Suprapubic skin (tissue), 4 donors: ENCODE measurements at regions not wholly inside any gene's neighbourhood (a gene's known extent, or its start where the extent isn't known, plus 50 kb on each side); places are given as distances from the start of the nearest gene placed in this dataset.
A peak's percentile ranks its signal among the peaks of the same experiment; 100 is the strongest.

Experiments used
- DNase-seq, 2 donors: peaks; one replicate each; pipeline ENCODE4 v3.0.0-alpha.2; 2019; ENCODE audit warnings: low spot score in 2 of 2
- H3K27ac ChIP-seq: fragments of 200-600 bp; sonication (generic); one replicate; pipeline ENCODE4 v1.5.1; 2019
- H3K27me3 ChIP-seq: fragments of 200-600 bp; sonication (generic); one replicate; pipeline ENCODE4 v1.5.1; 2019
- H3K36me3 ChIP-seq: fragments of 200-600 bp; sonication (generic); one replicate; pipeline ENCODE4 v1.5.1; 2019
- H3K4me1 ChIP-seq: fragments of 200-600 bp; sonication (generic); one replicate; pipeline ENCODE4 v1.5.1; 2019
- H3K4me3 ChIP-seq: fragments of 200-600 bp; sonication (generic); one replicate; pipeline ENCODE4 v1.5.1; 2019; ENCODE audit warnings: mild to moderate bottlenecking
- H3K9me3 ChIP-seq: fragments of 200-600 bp; sonication (generic); one replicate; pipeline ENCODE4 v1.5.1; 2019
- EP300 ChIP-seq: sonication (generic); formaldehyde crosslinking; IDR thresholded peaks from one replicate; pipeline ENCODE4 v1.6.1; 2017; ENCODE audit warnings: antibody characterized with exemption
- POLR2A ChIP-seq, 2 donors: fragments of 450-650 bp; IDR thresholded peaks; one replicate each; pipeline ENCODE4 v1.6.1; 2017; ENCODE audit warnings: antibody characterized with exemption in 2 of 2, mild to moderate bottlenecking in 2 of 2, moderate library complexity in 2 of 2
- POLR2AphosphoS5 ChIP-seq, 3 donors: sonication (generic); formaldehyde crosslinking; IDR thresholded peaks; one replicate each; pipeline ENCODE4 v1.6.1; 2017; ENCODE audit warnings: antibody characterized with exemption in 3 of 3
- WGBS: methylation state at CpG from one replicate; pipeline ENCODE4 v1.1.5; 2018; 5-methylcytosine and 5-hydroxymethylcytosine counted together
- TF ChIP-seq, protein P1 (sequence below), 2 donors: fragments of 200-600 bp in 1 of 2; fragments of 450-650 bp in 1 of 2; sonication (generic) in 1 of 2; IDR thresholded peaks; one replicate each; pipeline ENCODE4 v1.5.1; 2016 to 2019; ENCODE audit warnings: antibody characterized with exemption in 2 of 2, mild to moderate bottlenecking in 1 of 2, moderate library complexity in 1 of 2

DNA sequence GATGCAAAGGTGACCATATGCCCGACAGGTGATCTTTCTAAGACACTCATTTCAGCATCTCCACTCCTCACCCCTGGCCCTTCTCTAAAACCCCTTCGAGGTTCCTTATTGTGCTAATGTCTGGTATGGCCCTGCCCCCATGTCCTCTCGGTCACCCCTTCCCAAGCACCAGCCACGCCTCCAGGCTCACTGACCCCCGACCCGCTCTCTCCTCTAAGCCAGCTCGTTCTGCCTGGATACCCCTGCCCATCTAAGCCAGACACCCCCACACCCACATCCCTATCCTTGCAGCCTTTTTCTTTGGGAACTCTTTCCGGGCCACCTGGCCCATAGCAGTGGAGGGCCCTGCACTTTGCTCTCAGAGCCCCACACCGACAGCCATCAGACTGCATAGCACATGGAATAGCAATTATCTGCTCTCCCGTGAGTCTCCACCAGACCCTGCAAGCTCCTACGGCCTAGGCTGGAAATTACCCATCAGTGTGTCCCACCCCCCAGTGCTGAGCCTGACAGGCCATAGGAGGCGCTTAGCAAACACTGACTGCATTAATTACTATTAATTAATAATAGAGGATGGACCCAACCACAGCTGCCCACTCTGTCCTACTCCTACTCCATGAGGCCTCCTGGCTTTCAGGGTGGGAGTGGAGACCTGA is 176.7 kb downstream of the TMEM132E start:
- peaks cover 15% of the 10 kb centered on the region for H3K27me3 ChIP-seq
- no peak overlapping the region for H3K27ac ChIP-seq
- TF ChIP-seq, protein P1, sequence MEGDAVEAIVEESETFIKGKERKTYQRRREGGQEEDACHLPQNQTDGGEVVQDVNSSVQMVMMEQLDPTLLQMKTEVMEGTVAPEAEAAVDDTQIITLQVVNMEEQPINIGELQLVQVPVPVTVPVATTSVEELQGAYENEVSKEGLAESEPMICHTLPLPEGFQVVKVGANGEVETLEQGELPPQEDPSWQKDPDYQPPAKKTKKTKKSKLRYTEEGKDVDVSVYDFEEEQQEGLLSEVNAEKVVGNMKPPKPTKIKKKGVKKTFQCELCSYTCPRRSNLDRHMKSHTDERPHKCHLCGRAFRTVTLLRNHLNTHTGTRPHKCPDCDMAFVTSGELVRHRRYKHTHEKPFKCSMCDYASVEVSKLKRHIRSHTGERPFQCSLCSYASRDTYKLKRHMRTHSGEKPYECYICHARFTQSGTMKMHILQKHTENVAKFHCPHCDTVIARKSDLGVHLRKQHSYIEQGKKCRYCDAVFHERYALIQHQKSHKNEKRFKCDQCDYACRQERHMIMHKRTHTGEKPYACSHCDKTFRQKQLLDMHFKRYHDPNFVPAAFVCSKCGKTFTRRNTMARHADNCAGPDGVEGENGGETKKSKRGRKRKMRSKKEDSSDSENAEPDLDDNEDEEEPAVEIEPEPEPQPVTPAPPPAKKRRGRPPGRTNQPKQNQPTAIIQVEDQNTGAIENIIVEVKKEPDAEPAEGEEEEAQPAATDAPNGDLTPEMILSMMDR (IDR thresholded peaks at IDR 0.05): no peak
- no peak for TF ChIP-seq EP300
- TF ChIP-seq POLR2AphosphoS5 (IDR thresholded peaks at IDR 0.05): no peak
- peak in 1 of 2 donors; percentile 59 for DNase-seq
- no peaks in the 10 kb centered on the region for H3K9me3 ChIP-seq
- WGBS: 52% methylated on average over 12 of the region's 12 CpGs
- no peaks in the 10 kb centered on the region for H3K4me1 ChIP-seq
- H3K4me3 ChIP-seq: no peak overlapping the region
- H3K36me3 ChIP-seq: no peaks in the 10 kb centered on the region

DNA sequence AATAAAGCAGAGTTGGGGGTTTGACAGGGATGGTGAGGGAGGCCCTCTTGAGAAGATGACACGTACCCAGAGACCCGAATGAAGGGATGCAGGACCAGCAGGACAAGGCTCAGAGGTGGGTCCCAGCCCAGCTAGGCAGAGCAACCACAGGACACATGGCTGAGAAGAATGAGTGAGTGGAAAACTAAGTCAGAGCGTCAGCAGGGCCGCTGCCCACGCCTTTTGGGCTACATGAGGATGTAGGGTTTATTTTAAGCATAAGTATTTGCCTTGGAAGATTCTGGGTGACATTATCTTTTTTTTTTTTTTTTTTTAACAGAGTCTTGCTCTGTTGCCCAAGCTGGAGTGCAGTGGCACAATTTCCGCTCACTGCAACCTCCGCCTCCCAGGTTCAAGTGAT is 176.0 kb downstream of the TMEM132E start:
- Histone ChIP-seq H3K4me1 (no peaks in the 10 kb centered on the region), H3K4me3 (no peak overlapping the region), H3K36me3 (no peaks in the 10 kb centered on the region), H3K9me3 (no peaks in the 10 kb centered on the region), H3K27ac (no peak overlapping the region), H3K27me3 (peaks cover 17% of the 10 kb centered on the region)
- WGBS: 87% methylated on average over 7 of the region's 7 CpGs
- DNase-seq: peak in 1 of 2 donors; percentile 21
- TF ChIP-seq, protein P1 (IDR thresholded peaks at IDR 0.05): no peak
- no peak for TF ChIP-seq POLR2AphosphoS5 (IDR thresholded peaks at IDR 0.05)
- TF ChIP-seq POLR2A (IDR thresholded peaks at IDR 0.05): no peak
- no peak for TF ChIP-seq EP300

DNA sequence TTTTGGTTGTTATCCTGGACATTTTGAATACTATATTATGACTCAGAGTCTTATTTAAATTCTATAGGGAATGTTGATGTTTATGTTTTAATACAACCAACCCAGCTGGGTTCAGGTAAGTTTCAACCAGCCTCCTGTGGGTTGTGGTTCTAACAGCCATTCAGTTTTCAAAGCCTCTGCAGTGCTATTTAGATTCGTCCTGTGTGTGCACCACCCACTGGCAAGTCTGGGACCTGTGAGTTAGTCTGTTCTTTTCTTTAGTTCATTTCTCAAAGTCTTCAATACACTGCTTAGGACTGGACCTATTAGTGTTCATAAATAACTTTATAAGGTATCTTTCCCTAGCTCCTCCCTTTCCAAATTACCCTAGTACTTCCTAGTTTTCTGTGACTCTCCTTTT is 170.6 kb downstream of the TMEM132E start:
- DNase-seq: peak in 1 of 2 donors; percentile 16
- H3K4me1 ChIP-seq: no peaks in the 10 kb centered on the region
- H3K9me3 ChIP-seq: no peaks in the 10 kb centered on the region
- TF ChIP-seq, protein P1 (IDR thresholded peaks at IDR 0.05): no peak
- no peak for TF ChIP-seq POLR2AphosphoS5 (IDR thresholded peaks at IDR 0.05)
- 36% methylated on average over 1 of the region's 1 CpG for WGBS
- H3K4me3 ChIP-seq: no peak overlapping the region
- H3K27ac ChIP-seq: no peak overlapping the region
- H3K36me3 ChIP-seq: no peaks in the 10 kb centered on the region
- H3K27me3 ChIP-seq: peaks cover 2% of the 10 kb centered on the region

DNA sequence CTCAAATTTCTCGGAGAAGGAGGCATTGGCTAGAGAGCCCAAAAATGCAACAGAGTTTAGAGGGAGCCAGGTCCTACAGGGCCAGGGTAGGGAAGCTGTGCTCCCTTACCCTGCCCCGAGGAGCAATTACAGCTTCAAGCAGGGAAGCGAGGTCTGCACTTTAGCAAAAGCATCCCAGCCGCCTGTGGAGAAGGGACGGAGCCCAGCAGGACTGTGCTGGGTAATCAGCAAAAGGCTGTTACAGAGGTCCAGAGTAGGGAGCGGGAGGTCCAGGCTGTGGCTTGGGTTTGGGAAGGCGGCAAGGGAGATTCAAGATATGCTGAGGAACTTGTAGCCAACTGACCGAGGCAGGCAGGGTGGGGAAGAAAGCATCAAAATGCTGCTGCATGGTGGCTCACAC is 162.6 kb downstream of the TMEM132E start:
- Histone ChIP-seq H3K27me3 (peaks cover 5% of the 10 kb centered on the region), H3K4me1 (no peaks in the 10 kb centered on the region), H3K9me3 (no peaks in the 10 kb centered on the region), H3K4me3 (no peak overlapping the region), H3K36me3 (no peaks in the 10 kb centered on the region), H3K27ac (no peak overlapping the region)
- WGBS: 59% methylated on average over 8 of the region's 8 CpGs
- peak in 1 of 2 donors; percentile 43 for DNase-seq
- TF ChIP-seq POLR2AphosphoS5 (IDR thresholded peaks at IDR 0.05) (no peak), EP300 (no peak), POLR2A (IDR thresholded peaks at IDR 0.05) (no peak)
- TF ChIP-seq, protein P1 (IDR thresholded peaks at IDR 0.05): no peak

DNA sequence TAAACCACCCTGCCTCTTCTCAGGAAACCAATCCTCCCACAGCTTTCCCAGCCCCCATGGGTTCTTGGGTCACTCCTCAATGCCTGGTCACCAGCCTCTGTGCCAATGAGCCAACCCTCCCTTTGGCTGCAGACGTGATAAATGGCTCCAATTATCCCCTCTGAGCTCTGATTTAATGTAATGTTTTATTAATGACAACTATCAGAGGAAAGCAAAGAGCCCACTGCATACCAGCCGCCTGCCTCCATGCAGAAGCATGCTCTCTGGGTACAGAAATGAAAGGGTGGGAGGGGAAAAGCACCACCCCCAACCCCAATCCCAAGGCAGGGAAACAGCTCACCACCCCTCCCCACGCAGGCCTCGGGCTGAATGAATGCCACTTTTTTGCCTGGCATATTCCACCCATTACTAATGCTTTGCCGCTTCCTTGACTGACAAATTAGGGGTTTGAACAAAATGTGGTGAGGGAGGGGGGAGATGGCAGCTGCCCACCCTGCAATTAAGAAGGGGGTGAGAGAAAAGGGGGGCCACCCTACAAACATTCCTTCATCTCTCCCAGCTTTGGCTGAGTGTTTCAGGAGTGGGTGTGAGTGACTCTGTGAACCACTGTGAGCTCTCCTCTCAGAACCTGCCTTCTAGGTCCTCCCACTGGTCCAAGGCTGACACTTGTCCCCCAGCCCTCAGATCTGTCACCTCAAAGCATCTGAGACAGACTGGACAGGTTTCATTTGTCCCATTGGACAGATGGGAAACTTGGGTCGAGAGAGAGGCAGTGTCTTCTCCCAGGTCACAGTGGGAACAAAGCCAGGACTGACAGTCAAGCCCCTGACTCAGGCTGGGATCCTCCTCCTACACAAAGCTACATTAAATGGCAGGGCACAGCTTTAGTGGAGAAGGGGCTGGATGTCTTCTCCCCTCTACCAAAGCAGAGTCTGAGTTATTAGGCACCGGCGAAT is 161.5 kb downstream of the TMEM132E start:
- Histone ChIP-seq H3K4me1 (no peaks in the 10 kb centered on the region), H3K9me3 (no peaks in the 10 kb centered on the region), H3K36me3 (no peaks in the 10 kb centered on the region), H3K27ac (no peak overlapping the region), H3K4me3 (no peak overlapping the region), H3K27me3 (peaks cover 5% of the 10 kb centered on the region)
- 64% methylated on average over 8 of the region's 8 CpGs for WGBS
- DNase-seq: peak in 1 of 2 donors; percentile 21
- no peak for TF ChIP-seq POLR2AphosphoS5 (IDR thresholded peaks at IDR 0.05)
- TF ChIP-seq, protein P1 (IDR thresholded peaks at IDR 0.05): no peak
- TF ChIP-seq EP300: no peak
- TF ChIP-seq POLR2A (IDR thresholded peaks at IDR 0.05): no peak
